ENCODE measurements at regions not wholly inside any gene's neighbourhood (a gene's known extent, or its start where the extent isn't known, plus 50 kb on each side); places are given as distances from the start of the nearest gene placed in this dataset.

GRCh38 chr22:22048981-22049531, 66.5 kb upstream of the TOP3B start:
- DNase-seq (ENCODE audit: low spot score) = no peak
- TF ChIP-seq CTCF (conservative IDR thresholded peaks at IDR 0.05; ENCODE audit: low read depth) = no peak
- ChIA-PET POLR2A (ENCODE audit: low non-redundant PET) (no interaction called here), CTCF (no interaction called here)
- H3K27ac ChIP-seq = no peak overlapping the region

GRCh38 chr22:22048318-22048942, 65.8 kb upstream of the TOP3B start:
- no peak for DNase-seq (ENCODE audit: low spot score)
- ChIA-PET CTCF (no interaction called here), POLR2A (ENCODE audit: low non-redundant PET) (no interaction called here)
- no peak for TF ChIP-seq CTCF (conservative IDR thresholded peaks at IDR 0.05; ENCODE audit: low read depth)
- H3K27ac ChIP-seq = no peak overlapping the region

GRCh38 chr22:22047776-22048175, 65.2 kb upstream of the TOP3B start:
- ChIA-PET POLR2A (ENCODE audit: low non-redundant PET) (no interaction called here), CTCF (no interaction called here)
- no peak for DNase-seq (ENCODE audit: low spot score)
- TF ChIP-seq CTCF (conservative IDR thresholded peaks at IDR 0.05; ENCODE audit: low read depth) = no peak
- no peak overlapping the region for H3K27ac ChIP-seq

GRCh38 chr22:22047266-22047665, 64.7 kb upstream of the TOP3B start:
- H3K27ac ChIP-seq = no peak overlapping the region
- no peak for DNase-seq (ENCODE audit: low spot score)
- CTCF ChIA-PET = no interaction called here
- POLR2A ChIA-PET (ENCODE audit: low non-redundant PET) = no interaction called here
- no peak for TF ChIP-seq CTCF (conservative IDR thresholded peaks at IDR 0.05; ENCODE audit: low read depth)

- no peak overlapping the region for H3K27ac ChIP-seq
- CTCF ChIA-PET = no interaction called here
- DNase-seq (ENCODE audit: low spot score) = no peak
- POLR2A ChIA-PET (ENCODE audit: low non-redundant PET) = no interaction called here
- TF ChIP-seq CTCF (conservative IDR thresholded peaks at IDR 0.05; ENCODE audit: low read depth) = no peak
Observed at GRCh38 chr22:22046370-22046769, 63.8 kb upstream of the TOP3B start.

- CTCF ChIA-PET = no interaction called here
- no peak for TF ChIP-seq CTCF (conservative IDR thresholded peaks at IDR 0.05; ENCODE audit: low read depth)
- POLR2A ChIA-PET (ENCODE audit: low non-redundant PET) = no interaction called here
- no peak overlapping the region for H3K27ac ChIP-seq
- no peak for DNase-seq (ENCODE audit: low spot score)
Observed at GRCh38 chr22:22045571-22046335, 63.2 kb upstream of the TOP3B start.
